ENCODE measurements at regions not wholly inside any gene's neighbourhood (a gene's known extent, or its start where the extent isn't known, plus 50 kb on each side); places are given as distances from the start of the nearest gene placed in this dataset.

GRCh38 chr4:19214591-19215186, 1037.0 kb upstream of the SLIT2 start (continued):
- no peak for TF ChIP-seq CEBPZ (IDR thresholded peaks at IDR 0.05; ENCODE audit: low read depth, low read length)
- no peak for TF ChIP-seq PRDM15 (CRISPR knock-in tag; IDR thresholded peaks at IDR 0.05)
- no peak for TF ChIP-seq NRF1 (conservative IDR thresholded peaks at IDR 0.05; ENCODE audit: low read depth, low read length)
- no peak for TF ChIP-seq YBX1 (IDR thresholded peaks at IDR 0.05)
- TF ChIP-seq ATF2 (IDR thresholded peaks at IDR 0.05; ENCODE audit: low read length), result no peak
- no peak for TF ChIP-seq ZBTB11 (CRISPR knock-in tag; IDR thresholded peaks at IDR 0.05)
- TF ChIP-seq RUNX3 (IDR thresholded peaks at IDR 0.05; ENCODE audit: low read length), result no peak
- TF ChIP-seq TAF1 (IDR thresholded peaks at IDR 0.05; ENCODE audit: borderline replicate concordance, low read depth, low read length), result no peak
- TF ChIP-seq IRF4 (IDR thresholded peaks at IDR 0.05; ENCODE audit: low read depth, low read length), result no peak
- TF ChIP-seq ESRRA (IDR thresholded peaks at IDR 0.05; ENCODE audit: low read length), result no peak
- no peak for TF ChIP-seq ZSCAN29 (IDR thresholded peaks at IDR 0.05)
- no peak for TF ChIP-seq ZNF384 (IDR thresholded peaks at IDR 0.05; ENCODE audit: borderline replicate concordance, low read depth, low read length)
- TF ChIP-seq EGR1 (IDR thresholded peaks at IDR 0.05; ENCODE audit: borderline replicate concordance in 1 of 2, low read depth in 2 of 2, low read length in 2 of 2), result no peak
- TF ChIP-seq NR2F1 (conservative IDR thresholded peaks at IDR 0.05), result no peak

Data from GM12878 (cell line).